ENCODE measurements at regions not wholly inside any gene's neighbourhood (a gene's known extent, or its start where the extent isn't known, plus 50 kb on each side); places are given as distances from the start of the nearest gene placed in this dataset.

GRCh38 chr14:53703457-53703856 is 253.2 kb downstream of the BMP4 start:
- Histone ChIP-seq H3K9ac (ENCODE audit: low read length) (no peak overlapping the region), H3K4me2 (ENCODE audit: low read length) (no peak overlapping the region), H2AFZ (ENCODE audit: low read length) (no peak overlapping the region), H3K9me2 (ENCODE audit: low read depth, low read length) (no peaks in the 10 kb centered on the region), H3K4me1 (ENCODE audit: insufficient read depth, low read length, severe bottlenecking) (no peaks in the 10 kb centered on the region), H3K79me2 (ENCODE audit: insufficient read depth, low read length) (no peaks in the 10 kb centered on the region), H3K36me3 (ENCODE audit: insufficient read depth, low read length) (no peaks in the 10 kb centered on the region), H4K20me1 (ENCODE audit: insufficient read depth, low read length) (no peaks in the 10 kb centered on the region), H3K9me3 (ENCODE audit: low read length) (no peaks in the 10 kb centered on the region), H3F3A (ENCODE audit: insufficient read depth, low read length) (no peaks in the 10 kb centered on the region), H3K27ac (ENCODE audit: low read depth, low read length, poor library complexity, severe bottlenecking) (no peak overlapping the region), H3K4me3 (ENCODE audit: low read depth, low read length, poor library complexity, severe bottlenecking) (no peak overlapping the region), H3K27me3 (ENCODE audit: insufficient read depth, low read length) (no peaks in the 10 kb centered on the region)
- no peak for TF ChIP-seq CTCF (IDR thresholded peaks at IDR 0.05; ENCODE audit: low read length)
- no peak for TF ChIP-seq EZH2 (IDR thresholded peaks at IDR 0.05; ENCODE audit: borderline replicate concordance, low read length)

- Histone ChIP-seq H3K9me2 (ENCODE audit: low read depth, low read length) (no peaks in the 10 kb centered on the region), H2AFZ (ENCODE audit: low read length) (no peak overlapping the region), H3K9me3 (ENCODE audit: low read length) (no peaks in the 10 kb centered on the region), H3K4me1 (ENCODE audit: insufficient read depth, low read length, severe bottlenecking) (no peaks in the 10 kb centered on the region), H3K27me3 (ENCODE audit: insufficient read depth, low read length) (no peaks in the 10 kb centered on the region), H3K4me2 (ENCODE audit: low read length) (no peak overlapping the region), H3K36me3 (ENCODE audit: insufficient read depth, low read length) (no peaks in the 10 kb centered on the region), H3F3A (ENCODE audit: insufficient read depth, low read length) (no peaks in the 10 kb centered on the region), H3K9ac (ENCODE audit: low read length) (no peak overlapping the region), H4K20me1 (ENCODE audit: insufficient read depth, low read length) (no peaks in the 10 kb centered on the region), H3K27ac (ENCODE audit: low read depth, low read length, poor library complexity, severe bottlenecking) (no peak overlapping the region), H3K4me3 (ENCODE audit: low read depth, low read length, poor library complexity, severe bottlenecking) (no peak overlapping the region), H3K79me2 (ENCODE audit: insufficient read depth, low read length) (no peaks in the 10 kb centered on the region)
- no peak for TF ChIP-seq EZH2 (IDR thresholded peaks at IDR 0.05; ENCODE audit: borderline replicate concordance, low read length)
These were observed 255.3 kb downstream of the BMP4 start for GRCh38 chr14:53701108-53701875.

- Histone ChIP-seq H2AFZ (ENCODE audit: low read length) (no peak overlapping the region), H3K9me3 (ENCODE audit: low read length) (no peaks in the 10 kb centered on the region), H3K4me1 (ENCODE audit: insufficient read depth, low read length, severe bottlenecking) (no peaks in the 10 kb centered on the region), H3K4me2 (ENCODE audit: low read length) (no peak overlapping the region), H3K9ac (ENCODE audit: low read length) (no peak overlapping the region), H3K27me3 (ENCODE audit: insufficient read depth, low read length) (no peaks in the 10 kb centered on the region), H3K27ac (ENCODE audit: low read depth, low read length, poor library complexity, severe bottlenecking) (no peak overlapping the region), H3K79me2 (ENCODE audit: insufficient read depth, low read length) (no peaks in the 10 kb centered on the region), H3F3A (ENCODE audit: insufficient read depth, low read length) (no peaks in the 10 kb centered on the region), H4K20me1 (ENCODE audit: insufficient read depth, low read length) (no peaks in the 10 kb centered on the region), H3K9me2 (ENCODE audit: low read depth, low read length) (no peaks in the 10 kb centered on the region), H3K36me3 (ENCODE audit: insufficient read depth, low read length) (no peaks in the 10 kb centered on the region), H3K4me3 (ENCODE audit: low read depth, low read length, poor library complexity, severe bottlenecking) (no peak overlapping the region)
- no peak for TF ChIP-seq EZH2 (IDR thresholded peaks at IDR 0.05; ENCODE audit: borderline replicate concordance, low read length)
- no peak for TF ChIP-seq CTCF (IDR thresholded peaks at IDR 0.05; ENCODE audit: low read length)
These were observed 260.2 kb downstream of the BMP4 start for GRCh38 chr14:53696217-53696965.
